GM04504 (cell line): ENCODE measurements at regions not wholly inside any gene's neighbourhood (a gene's known extent, or its start where the extent isn't known, plus 50 kb on each side); places are given as distances from the start of the nearest gene placed in this dataset.

ENCODE experiments used
- DNase-seq: peaks from one replicate; pipeline ENCODE4 v3.0.0-alpha.2; 2012; ENCODE audit warnings: low read depth

- no peak for DNase-seq
Observed at GRCh38 chrX:39639871-39640270, 457.9 kb downstream of the BCOR start.

GRCh38 chrX:39640866-39641265, 456.9 kb downstream of the BCOR start:
- DNase-seq, result no peak

- no peak for DNase-seq
Observed at GRCh38 chrX:39642071-39642470, 455.7 kb downstream of the BCOR start.

GRCh38 chrX:39643550-39643949, 454.2 kb downstream of the BCOR start:
- DNase-seq, result no peak

GRCh38 chrX:39645178-39645895, 452.4 kb downstream of the BCOR start:
- peak; percentile 69 for DNase-seq

- DNase-seq, result no peak
Observed at GRCh38 chrX:39648548-39649254, 449.1 kb downstream of the BCOR start.

DNA sequence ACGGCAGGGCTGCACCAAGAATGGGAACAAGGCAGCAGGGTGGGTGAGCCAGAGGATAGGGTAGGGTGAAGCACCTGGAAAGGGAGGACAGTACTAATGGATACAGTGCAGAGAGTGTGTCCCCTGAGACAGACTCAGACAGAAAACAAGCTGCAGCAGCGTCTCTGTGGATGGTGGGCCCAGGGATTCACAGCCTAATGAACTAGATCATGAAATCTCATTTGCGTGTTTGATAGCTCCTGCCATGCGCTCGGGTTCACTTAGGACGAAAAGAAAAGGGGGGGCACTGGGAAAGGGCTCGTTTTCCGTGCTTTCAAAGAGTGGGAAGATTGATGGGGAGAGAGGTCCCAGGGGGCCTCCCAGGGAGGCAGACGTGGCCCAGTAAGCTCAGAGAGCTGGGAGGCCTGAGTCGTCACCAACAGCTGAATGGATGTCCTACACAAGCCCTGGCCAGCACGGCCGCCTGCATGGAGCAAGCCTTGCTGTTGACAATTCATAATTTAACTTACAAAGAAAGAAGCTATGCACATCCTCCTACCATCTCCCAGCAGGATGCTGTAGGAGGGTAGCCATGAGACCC, 446.9 kb downstream of the BCOR start:
- no peak for DNase-seq

- no peak for DNase-seq
Observed at GRCh38 chrX:39652336-39652735, 445.4 kb downstream of the BCOR start.

DNA sequence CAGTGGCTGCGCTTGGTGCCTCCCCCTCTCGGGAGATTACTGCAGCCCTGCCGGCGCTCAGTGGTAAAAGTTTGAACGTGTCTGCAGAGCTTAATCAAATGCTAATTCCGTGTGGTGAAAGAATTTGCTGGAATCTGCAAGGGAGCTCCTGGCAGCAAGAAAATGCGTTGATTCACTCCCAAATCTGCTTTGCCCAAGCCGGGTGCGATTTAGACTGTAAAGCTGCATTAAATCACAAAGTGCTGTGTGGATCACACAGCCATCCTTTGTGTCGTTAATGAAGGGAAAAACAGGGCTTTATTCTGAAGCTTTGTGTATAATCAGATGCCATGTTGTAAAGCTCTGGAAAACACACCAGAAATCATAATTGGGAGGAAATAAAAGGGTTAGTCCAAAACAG, 444.1 kb downstream of the BCOR start:
- no peak for DNase-seq

- no peak for DNase-seq
Observed at GRCh38 chrX:39654183-39654925, 443.4 kb downstream of the BCOR start.

GRCh38 chrX:39654952-39655351, 442.8 kb downstream of the BCOR start:
- DNase-seq, result no peak

GRCh38 chrX:39661116-39661907, 436.4 kb downstream of the BCOR start:
- DNase-seq, result no peak

DNA sequence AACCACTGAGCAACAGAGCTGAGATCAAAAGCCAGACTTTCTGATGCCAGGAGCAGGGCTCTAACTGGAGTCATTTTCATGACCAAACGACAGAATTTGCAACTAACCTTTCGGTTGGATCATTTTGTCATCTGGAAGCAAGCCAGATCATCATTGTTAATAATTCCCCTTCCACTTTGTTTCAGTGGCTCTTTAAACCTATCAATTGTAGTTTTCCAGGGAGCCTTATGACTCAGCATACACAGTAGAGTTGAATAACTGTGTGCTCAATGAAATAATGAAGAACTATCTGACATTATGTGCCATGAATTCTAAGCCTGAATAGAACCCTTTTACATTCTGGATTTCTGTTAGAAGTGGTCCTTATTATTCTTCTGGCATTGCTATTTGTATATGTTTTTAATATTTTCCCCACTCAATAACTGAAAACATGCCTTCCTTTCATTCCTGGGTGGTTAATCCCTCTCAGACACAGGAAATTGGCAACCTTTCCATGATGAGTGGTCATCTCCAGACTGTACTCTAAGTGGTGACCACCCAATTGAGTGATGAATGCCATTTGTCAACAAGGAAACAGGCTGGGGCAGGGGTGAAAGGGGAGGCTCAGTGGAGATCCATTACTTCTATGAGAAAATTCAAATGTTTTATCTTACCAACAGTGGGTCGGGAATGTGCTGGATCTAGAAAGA, 431.8 kb downstream of the BCOR start:
- DNase-seq, result no peak

DNA sequence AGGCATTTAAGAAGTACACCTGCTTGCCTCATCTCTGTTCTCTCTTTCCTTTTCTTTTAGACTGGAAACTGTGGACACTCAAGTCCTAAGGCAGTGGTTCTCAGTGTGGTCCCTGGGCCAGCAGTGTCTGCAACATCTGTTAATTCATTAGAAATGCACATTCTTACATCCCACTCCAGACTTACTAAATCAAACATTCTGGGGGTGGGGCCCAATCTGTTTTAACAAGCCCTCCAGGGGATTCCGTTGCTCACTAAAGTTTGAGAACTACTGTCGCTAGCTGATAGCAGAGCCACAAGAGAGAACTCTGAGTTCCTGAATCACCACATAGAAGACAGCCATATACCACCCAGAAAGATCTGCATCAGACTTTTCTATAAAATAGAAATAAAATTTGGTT, 430.6 kb downstream of the BCOR start:
- DNase-seq, result no peak

- DNase-seq, result no peak
Observed at GRCh38 chrX:39667736-39668482, 429.8 kb downstream of the BCOR start.

DNA sequence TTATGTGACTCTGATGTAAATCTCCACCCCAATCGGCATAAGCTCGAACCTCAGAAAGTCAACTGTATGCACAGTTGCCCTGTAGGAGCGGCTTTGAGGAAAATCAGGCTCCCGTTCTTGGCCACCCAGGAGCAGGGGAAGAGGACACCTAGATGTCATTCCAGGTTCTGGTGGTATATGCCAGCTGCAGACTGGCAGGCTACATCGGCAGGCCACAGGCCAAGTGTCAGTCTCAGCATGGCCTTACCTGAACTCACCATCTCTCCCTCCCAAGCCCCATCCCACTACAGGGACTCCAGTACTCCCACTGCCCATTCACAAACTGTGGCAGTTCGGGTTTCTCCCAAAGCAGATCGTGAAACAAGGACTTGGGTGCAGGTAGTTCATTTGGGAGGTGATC, 428.1 kb downstream of the BCOR start:
- DNase-seq, result no peak

- no peak for DNase-seq
Observed at GRCh38 chrX:39670281-39670680, 427.5 kb downstream of the BCOR start.

- DNase-seq, result no peak
Observed at GRCh38 chrX:39672405-39672804, 425.4 kb downstream of the BCOR start.

DNA sequence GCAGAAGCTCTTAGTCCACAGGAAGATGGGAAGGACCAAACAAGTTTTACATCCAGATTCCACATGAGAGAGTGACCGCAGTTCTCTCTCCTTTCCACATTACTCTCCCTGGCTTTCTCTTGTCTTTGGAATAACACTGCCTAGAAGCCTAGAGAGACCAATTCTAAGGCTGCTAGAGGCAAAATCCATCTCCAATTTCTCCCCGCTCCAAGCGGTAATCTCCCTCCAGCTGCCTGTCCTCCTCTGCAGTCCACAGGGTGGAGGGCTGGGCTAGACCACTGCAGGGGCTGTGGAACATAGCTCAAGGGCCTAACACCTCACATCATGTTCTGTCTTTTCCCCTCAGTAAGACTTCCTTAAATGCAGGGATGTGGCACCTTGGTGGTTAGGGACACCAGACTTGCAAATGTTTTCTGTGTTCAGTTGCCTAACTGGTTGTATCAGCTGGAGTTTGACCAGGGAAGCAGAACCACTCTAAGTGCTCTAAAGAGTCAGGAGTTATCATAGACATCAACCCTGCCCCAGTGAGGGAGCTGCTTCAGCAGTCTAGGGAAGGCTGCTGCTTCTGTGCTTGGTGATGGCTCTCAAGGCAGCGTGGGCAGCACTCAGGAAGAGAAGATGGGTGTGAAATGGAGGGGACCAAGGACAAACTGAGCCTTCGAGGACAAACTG, 423.1 kb downstream of the BCOR start:
- DNase-seq, result no peak

DNA sequence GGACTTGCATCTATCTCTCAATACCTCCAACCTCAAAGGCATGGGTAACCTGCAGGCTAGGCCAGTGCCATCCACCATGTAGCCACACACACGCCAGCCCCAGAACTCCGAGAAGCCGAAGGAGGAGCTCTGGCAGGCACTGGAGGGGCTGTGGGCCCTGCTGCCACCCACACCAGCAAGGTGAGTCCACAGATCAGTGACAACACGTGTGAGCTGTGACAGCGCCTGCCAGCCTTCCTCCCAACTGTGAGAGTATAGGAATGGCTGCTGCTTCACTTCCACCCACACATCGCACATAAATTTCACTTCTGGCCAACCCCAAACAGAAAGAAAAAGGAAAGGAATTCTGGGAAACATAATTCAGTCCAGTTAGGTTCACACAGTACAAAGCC, 422.6 kb downstream of the BCOR start:
- DNase-seq, result no peak
